ENCODE measurements at regions not wholly inside any gene's neighbourhood (a gene's known extent, or its start where the extent isn't known, plus 50 kb on each side); places are given as distances from the start of the nearest gene placed in this dataset.

DNA sequence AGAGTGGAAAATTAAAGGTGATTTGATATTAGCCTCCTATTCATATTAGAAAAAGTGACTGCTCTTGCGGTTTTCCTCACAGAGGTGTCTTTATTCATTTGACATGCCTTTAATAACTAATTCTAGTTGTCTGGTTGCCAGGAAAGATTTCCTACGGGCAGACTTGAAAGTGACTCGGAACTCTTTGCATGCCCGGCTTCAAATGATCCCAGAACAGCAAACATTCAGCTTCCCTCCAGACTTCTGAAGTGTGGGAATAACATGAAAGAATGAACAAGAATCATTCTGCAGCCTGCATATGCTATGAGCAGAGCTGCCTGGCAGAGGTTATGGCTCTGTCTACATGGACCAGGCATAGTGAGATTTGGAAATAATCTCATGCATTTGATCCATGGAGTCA, 89.6 kb upstream of the PKDCC start:
- TF ChIP-seq, protein P1, sequence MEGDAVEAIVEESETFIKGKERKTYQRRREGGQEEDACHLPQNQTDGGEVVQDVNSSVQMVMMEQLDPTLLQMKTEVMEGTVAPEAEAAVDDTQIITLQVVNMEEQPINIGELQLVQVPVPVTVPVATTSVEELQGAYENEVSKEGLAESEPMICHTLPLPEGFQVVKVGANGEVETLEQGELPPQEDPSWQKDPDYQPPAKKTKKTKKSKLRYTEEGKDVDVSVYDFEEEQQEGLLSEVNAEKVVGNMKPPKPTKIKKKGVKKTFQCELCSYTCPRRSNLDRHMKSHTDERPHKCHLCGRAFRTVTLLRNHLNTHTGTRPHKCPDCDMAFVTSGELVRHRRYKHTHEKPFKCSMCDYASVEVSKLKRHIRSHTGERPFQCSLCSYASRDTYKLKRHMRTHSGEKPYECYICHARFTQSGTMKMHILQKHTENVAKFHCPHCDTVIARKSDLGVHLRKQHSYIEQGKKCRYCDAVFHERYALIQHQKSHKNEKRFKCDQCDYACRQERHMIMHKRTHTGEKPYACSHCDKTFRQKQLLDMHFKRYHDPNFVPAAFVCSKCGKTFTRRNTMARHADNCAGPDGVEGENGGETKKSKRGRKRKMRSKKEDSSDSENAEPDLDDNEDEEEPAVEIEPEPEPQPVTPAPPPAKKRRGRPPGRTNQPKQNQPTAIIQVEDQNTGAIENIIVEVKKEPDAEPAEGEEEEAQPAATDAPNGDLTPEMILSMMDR (IDR thresholded peaks at IDR 0.05; ENCODE audit: insufficient read depth, missing control alignments), result no peak
- FAIRE-seq (no peak), DNase-seq (ENCODE audit: insufficient read length, low spot score) (no peak)

- TF ChIP-seq, protein P1 (IDR thresholded peaks at IDR 0.05; ENCODE audit: insufficient read depth, missing control alignments), result no peak
- FAIRE-seq (no peak), DNase-seq (ENCODE audit: insufficient read length, low spot score) (no peak)
Measured at GRCh38 chr2:41958775-41959174, 89.0 kb upstream of the PKDCC start.

- FAIRE-seq, result no peak
- TF ChIP-seq, protein P1 (IDR thresholded peaks at IDR 0.05; ENCODE audit: insufficient read depth, missing control alignments), result no peak
Measured at GRCh38 chr2:41959760-41960159, 88.1 kb upstream of the PKDCC start.

GRCh38 chr2:41962922-41963622, 84.7 kb upstream of the PKDCC start:
- TF ChIP-seq, protein P1 (IDR thresholded peaks at IDR 0.05; ENCODE audit: insufficient read depth, missing control alignments), result no peak
- DNase-seq (ENCODE audit: insufficient read length, low spot score) (no peak), FAIRE-seq (no peak)

More at GRCh38 chr2:41959760-41960159, 88.1 kb upstream of the PKDCC start:
- no peak for DNase-seq (ENCODE audit: insufficient read length, low spot score)

DNA sequence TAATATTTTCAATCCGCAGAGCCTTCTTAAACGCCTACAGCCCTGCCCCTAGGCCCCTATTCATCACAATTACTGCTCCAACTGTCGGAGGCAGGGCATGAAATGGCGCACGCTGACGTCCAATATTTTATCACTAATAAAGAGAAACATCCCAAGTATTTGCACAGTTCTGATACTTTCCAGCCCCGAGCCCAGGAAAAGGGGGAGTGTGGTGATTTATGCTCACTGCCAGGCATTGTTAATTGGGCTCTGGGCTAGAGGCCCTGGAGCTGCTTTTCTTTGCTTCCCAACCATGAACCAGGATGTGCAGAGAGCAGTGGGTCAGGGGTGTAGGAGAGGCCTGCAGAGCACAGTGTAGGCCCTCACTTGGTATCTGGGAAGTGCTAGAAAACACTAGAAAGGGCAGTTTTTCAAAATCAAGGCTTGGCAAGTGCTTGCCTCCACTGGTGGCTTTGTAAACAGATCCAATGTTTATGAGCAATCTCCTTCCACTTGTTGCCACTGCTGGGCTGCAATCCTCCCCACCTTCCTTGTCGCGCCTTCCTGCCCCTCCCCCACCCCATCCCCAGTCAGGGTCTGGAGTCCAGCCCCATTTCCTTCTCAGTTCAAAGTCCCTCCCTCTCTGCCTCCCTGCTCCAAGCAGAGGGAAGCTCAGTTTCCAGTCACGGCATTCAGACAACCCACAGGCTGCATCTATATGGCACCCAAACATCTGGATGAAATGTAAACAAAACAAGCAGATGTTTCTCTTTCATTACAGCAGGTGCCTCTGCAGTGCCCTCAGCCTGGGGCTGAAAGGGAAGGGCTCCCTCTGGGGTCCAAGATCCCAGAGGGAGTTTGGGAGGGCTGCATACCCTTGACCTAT, 83.9 kb upstream of the PKDCC start:
- TF ChIP-seq, protein P1 (IDR thresholded peaks at IDR 0.05; ENCODE audit: insufficient read depth, missing control alignments), result no peak
- DNase-seq (ENCODE audit: insufficient read length, low spot score), result no peak
- FAIRE-seq, result no peak

- TF ChIP-seq, protein P1 (IDR thresholded peaks at IDR 0.05; ENCODE audit: insufficient read depth, missing control alignments), result no peak
- FAIRE-seq (no peak), DNase-seq (ENCODE audit: insufficient read length, low spot score) (no peak)
Measured at GRCh38 chr2:41965173-41965908, 82.5 kb upstream of the PKDCC start.

Data from D721Med (cell line).